Activated naive CD8-positive, alpha-beta T cell treated with anti-CD3 and anti-CD28 coated beads, Interleukin-2, amount 50 U/mL, for 24 hours (primary cell): ENCODE measurements at regions not wholly inside any gene's neighbourhood (a gene's known extent, or its start where the extent isn't known, plus 50 kb on each side); places are given as distances from the start of the nearest gene placed in this dataset.

Source experiments
- ATAC-seq: fragments of 150-1000 bp; cut with Tn5 transposase; one replicate; pipeline ENCODE4 v1.10.0; 2021
- DNase-seq: peaks from one replicate; pipeline ENCODE4 v3.0.0; 2021
- H3K27ac Mint-ChIP-seq: one replicate; pipeline ENCODE4 v1.8.0; 2021; ENCODE audit warnings: mild to moderate bottlenecking, mixed read lengths
- H3K27me3 Mint-ChIP-seq: one replicate; pipeline ENCODE4 v1.8.0; 2021; ENCODE audit warnings: mixed read lengths
- H3K36me3 Mint-ChIP-seq: one replicate; pipeline ENCODE4 v1.8.0; 2021; ENCODE audit warnings: low read depth, mixed read lengths
- H3K4me1 Mint-ChIP-seq: one replicate; pipeline ENCODE4 v1.8.0; 2021; ENCODE audit warnings: mixed read lengths
- H3K4me3 Mint-ChIP-seq: one replicate; pipeline ENCODE4 v1.8.0; 2021; ENCODE audit warnings: mild to moderate bottlenecking, moderate library complexity, mixed read lengths
- H3K9me3 Mint-ChIP-seq: one replicate; pipeline ENCODE4 v1.8.0; 2021; ENCODE audit warnings: mixed read lengths

GRCh38 chr13:93140912-93141311 lies 85.7 kb upstream of the GPC6 start:
- Mint-ChIP-seq H3K4me3 (no peak overlapping the region), H3K36me3 (no peaks in the 10 kb centered on the region), H3K4me1 (no peaks in the 10 kb centered on the region), H3K27me3 (no peaks in the 10 kb centered on the region), H3K27ac (no peak overlapping the region), H3K9me3 (peaks cover 5% of the 10 kb centered on the region)
- DNase-seq (no peak), ATAC-seq (no peak)

DNA sequence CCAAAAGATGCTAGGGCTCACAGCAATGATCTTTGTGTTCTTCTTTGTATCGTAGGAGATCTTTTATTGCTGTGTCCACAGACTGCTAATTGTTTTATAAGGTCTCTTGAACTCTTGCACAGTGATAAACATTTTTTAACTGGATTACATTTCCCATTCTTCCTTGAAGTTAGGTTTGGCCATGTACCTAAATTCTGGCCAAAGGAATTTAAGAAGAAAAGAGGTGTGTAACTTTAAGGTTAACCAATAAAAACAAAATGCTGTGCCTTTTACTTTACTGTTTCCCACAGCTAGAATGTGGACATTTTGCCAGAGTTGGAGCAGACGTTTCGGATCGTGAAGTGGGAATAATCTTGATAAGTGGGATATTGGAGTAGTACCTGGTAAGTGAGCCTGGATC lies 82.6 kb upstream of the GPC6 start:
- no peaks in the 10 kb centered on the region for H3K4me1 Mint-ChIP-seq
- no peak overlapping the region for H3K27ac Mint-ChIP-seq
- H3K9me3 Mint-ChIP-seq, result peaks cover 5% of the 10 kb centered on the region
- DNase-seq, result no peak
- ATAC-seq, result no peak
- no peaks in the 10 kb centered on the region for H3K36me3 Mint-ChIP-seq
- H3K27me3 Mint-ChIP-seq, result no peaks in the 10 kb centered on the region
- no peak overlapping the region for H3K4me3 Mint-ChIP-seq

DNA sequence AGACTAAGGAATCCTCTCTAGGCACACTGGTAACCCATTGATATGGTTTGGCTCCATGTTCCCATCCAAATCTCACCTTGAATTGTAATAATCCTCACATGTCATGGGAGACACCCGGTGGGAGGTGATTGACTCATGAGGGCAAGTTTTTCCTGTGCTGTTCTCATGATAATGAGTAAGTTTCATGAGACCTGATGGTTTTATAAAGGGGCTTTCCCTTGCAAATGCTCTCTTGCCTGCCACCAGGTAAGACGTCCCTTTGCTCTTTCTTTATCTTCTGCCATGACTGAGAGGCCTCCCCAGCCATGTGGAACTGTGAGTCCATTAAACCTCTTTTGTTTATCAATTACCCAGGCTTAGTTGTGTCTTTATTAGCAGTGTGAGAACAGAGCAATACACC lies 81.4 kb upstream of the GPC6 start:
- Mint-ChIP-seq H3K9me3 (peaks cover 8% of the 10 kb centered on the region), H3K36me3 (no peaks in the 10 kb centered on the region), H3K27ac (no peak overlapping the region), H3K4me1 (no peaks in the 10 kb centered on the region), H3K27me3 (no peaks in the 10 kb centered on the region), H3K4me3 (no peak overlapping the region)
- no peak for ATAC-seq
- no peak for DNase-seq

GRCh38 chr13:93146584-93147297 lies 79.9 kb upstream of the GPC6 start:
- no peak overlapping the region for H3K27ac Mint-ChIP-seq
- no peak for ATAC-seq
- H3K4me3 Mint-ChIP-seq, result no peak overlapping the region
- H3K4me1 Mint-ChIP-seq, result no peaks in the 10 kb centered on the region
- DNase-seq, result no peak
- H3K27me3 Mint-ChIP-seq, result no peaks in the 10 kb centered on the region
- H3K36me3 Mint-ChIP-seq, result no peaks in the 10 kb centered on the region
- H3K9me3 Mint-ChIP-seq, result peaks cover 8% of the 10 kb centered on the region

DNA sequence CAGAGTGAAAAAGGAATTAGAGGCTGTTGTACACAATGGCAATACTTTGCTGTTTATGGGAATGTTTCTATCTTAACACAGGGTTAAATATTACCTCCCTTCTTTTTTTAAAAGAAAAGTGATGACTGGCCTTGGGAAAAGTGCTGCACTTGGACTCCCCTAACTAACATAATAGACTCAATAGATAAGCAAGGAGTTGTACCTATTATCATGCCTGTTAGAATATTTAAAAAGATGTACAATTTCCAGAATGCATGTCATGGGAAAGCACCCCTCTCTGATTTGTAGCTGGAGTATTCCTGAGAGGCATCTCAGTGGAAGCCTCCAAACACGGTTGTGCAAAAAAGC lies 79.3 kb upstream of the GPC6 start:
- H3K4me1 Mint-ChIP-seq, result no peaks in the 10 kb centered on the region
- ATAC-seq (no peak), DNase-seq (no peak)
- H3K27ac Mint-ChIP-seq, result no peak overlapping the region
- H3K27me3 Mint-ChIP-seq, result no peaks in the 10 kb centered on the region
- peaks cover 8% of the 10 kb centered on the region for H3K9me3 Mint-ChIP-seq
- H3K4me3 Mint-ChIP-seq, result no peak overlapping the region
- H3K36me3 Mint-ChIP-seq, result no peaks in the 10 kb centered on the region

DNA sequence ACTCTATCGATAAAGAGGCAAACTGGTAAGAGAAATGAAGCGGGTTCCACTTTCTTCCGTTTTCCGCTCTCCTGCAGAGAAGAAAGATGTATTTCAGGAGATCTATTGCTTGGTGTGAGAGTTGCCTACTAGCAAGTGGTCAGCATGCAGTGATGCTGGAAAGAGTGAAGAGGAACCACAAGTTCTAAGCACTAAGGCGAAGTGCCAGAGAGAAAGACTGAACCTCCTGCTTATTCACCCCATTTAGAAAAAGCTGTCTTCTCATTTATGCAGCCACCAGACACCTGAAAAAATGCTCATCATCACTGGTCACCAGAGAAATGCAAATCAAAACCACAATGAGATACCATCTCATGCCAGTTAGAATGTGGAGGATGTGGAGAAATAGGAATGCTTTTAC lies 78.7 kb upstream of the GPC6 start:
- Mint-ChIP-seq H3K27ac (no peak overlapping the region), H3K4me3 (no peak overlapping the region), H3K9me3 (peaks cover 8% of the 10 kb centered on the region), H3K36me3 (no peaks in the 10 kb centered on the region), H3K27me3 (no peaks in the 10 kb centered on the region), H3K4me1 (no peaks in the 10 kb centered on the region)
- no peak for ATAC-seq
- no peak for DNase-seq

GRCh38 chr13:93151277-93151676 lies 75.3 kb upstream of the GPC6 start:
- no peaks in the 10 kb centered on the region for H3K4me1 Mint-ChIP-seq
- no peak overlapping the region for H3K27ac Mint-ChIP-seq
- no peaks in the 10 kb centered on the region for H3K36me3 Mint-ChIP-seq
- no peaks in the 10 kb centered on the region for H3K27me3 Mint-ChIP-seq
- DNase-seq (no peak), ATAC-seq (peak; percentile 61)
- H3K4me3 Mint-ChIP-seq, result no peak overlapping the region
- H3K9me3 Mint-ChIP-seq, result peaks cover 3% of the 10 kb centered on the region

DNA sequence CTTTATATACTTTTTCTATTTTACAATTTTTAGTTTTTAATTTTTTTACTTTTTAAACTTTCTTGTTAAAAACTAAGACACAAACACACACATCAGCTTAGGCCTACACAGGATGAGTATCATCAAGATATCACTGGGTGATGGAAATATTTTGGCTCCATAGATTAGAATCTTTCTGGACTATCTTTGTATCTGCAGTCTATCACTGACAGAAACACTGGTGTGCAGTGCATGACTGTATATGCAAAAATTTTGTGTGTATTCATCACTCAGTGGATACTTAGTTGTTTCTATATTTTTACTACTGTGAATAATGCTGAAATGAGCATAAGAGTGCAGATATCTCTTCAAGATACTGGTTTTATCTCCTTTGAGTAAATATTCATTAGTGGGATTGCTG lies 68.0 kb upstream of the GPC6 start:
- Mint-ChIP-seq H3K27ac (no peak overlapping the region), H3K4me1 (no peaks in the 10 kb centered on the region), H3K4me3 (no peak overlapping the region), H3K27me3 (no peaks in the 10 kb centered on the region), H3K9me3 (no peaks in the 10 kb centered on the region), H3K36me3 (no peaks in the 10 kb centered on the region)
- ATAC-seq (no peak), DNase-seq (no peak)

- Mint-ChIP-seq H3K4me3 (no peak overlapping the region), H3K27me3 (no peaks in the 10 kb centered on the region), H3K27ac (no peak overlapping the region), H3K9me3 (peaks cover 9% of the 10 kb centered on the region), H3K4me1 (no peaks in the 10 kb centered on the region), H3K36me3 (no peaks in the 10 kb centered on the region)
- peak; percentile 52 for ATAC-seq
- no peak for DNase-seq
Observed at GRCh38 chr13:93169980-93170379, 56.6 kb upstream of the GPC6 start.

GRCh38 chr13:93172109-93172508 lies 54.5 kb upstream of the GPC6 start:
- Mint-ChIP-seq H3K36me3 (no peaks in the 10 kb centered on the region), H3K4me1 (no peaks in the 10 kb centered on the region)
- ATAC-seq, result no peak

DNA sequence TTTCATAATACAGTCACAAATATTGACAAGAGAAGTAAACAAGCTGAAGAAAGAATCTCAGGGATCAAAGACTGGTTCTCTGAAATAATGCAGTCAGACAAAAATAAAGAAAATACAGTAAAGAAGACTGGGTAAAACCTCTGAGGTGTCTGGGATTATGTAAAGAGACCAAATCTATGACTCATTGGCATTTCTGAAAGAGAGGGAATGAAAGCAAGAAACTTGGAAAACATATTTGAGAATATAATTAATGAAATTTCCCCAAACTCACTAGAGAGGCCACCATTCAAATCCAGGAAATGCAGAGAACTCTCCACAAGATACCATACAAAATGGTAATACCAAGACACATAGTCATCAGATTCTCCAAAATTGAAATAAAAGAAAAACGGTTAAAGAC lies 53.0 kb upstream of the GPC6 start:
- no peaks in the 10 kb centered on the region for H3K27me3 Mint-ChIP-seq
- peaks cover 14% of the 10 kb centered on the region for H3K9me3 Mint-ChIP-seq
- no peaks in the 10 kb centered on the region for H3K4me1 Mint-ChIP-seq
- H3K4me3 Mint-ChIP-seq, result no peak overlapping the region
- H3K27ac Mint-ChIP-seq, result no peak overlapping the region
- no peaks in the 10 kb centered on the region for H3K36me3 Mint-ChIP-seq
- no peak for ATAC-seq
- no peak for DNase-seq

More at GRCh38 chr13:93172109-93172508, 54.5 kb upstream of the GPC6 start:
- DNase-seq, result no peak
- peaks cover 14% of the 10 kb centered on the region for H3K9me3 Mint-ChIP-seq
- H3K27ac Mint-ChIP-seq, result no peak overlapping the region
- H3K27me3 Mint-ChIP-seq, result no peaks in the 10 kb centered on the region
- H3K4me3 Mint-ChIP-seq, result no peak overlapping the region

- DNase-seq, result no peak
- Mint-ChIP-seq H3K9me3 (peaks cover 10% of the 10 kb centered on the region), H3K27me3 (no peaks in the 10 kb centered on the region), H3K27ac (no peak overlapping the region), H3K4me3 (no peak overlapping the region), H3K36me3 (no peaks in the 10 kb centered on the region), H3K4me1 (no peaks in the 10 kb centered on the region)
- no peak for ATAC-seq
Observed at GRCh38 chr13:93174260-93174659, 52.3 kb upstream of the GPC6 start.
